Natural killer cell (primary cell): ENCODE measurements at regions not wholly inside any gene's neighbourhood (a gene's known extent, or its start where the extent isn't known, plus 50 kb on each side); places are given as distances from the start of the nearest gene placed in this dataset.

ENCODE experiments used
- ATAC-seq, 3 donors: fragments of 150-1000 bp in 2 of 3; fragments of 200-7000 bp in 1 of 3; cut with Tn5 transposase; 1 replicate in 1 of 3; 2 replicates in 2 of 3; pipeline ENCODE4 v1.10.0; 2021; ENCODE audit warnings: mild to moderate bottlenecking in 2 of 3, moderate library complexity in 2 of 3
- DNase-seq, 2 donors: peaks; one replicate each; pipeline versions ENCODE4 v3.0.0 to v3.0.0-alpha.2; 2013 to 2021; ENCODE audit warnings: mixed read lengths in 1 of 2
- H3K27ac ChIP-seq: one replicate; pipeline ENCODE4 v1.5.1; 2013; ENCODE audit warnings: mild to moderate bottlenecking, low read length
- H3K27me3 ChIP-seq: one replicate; pipeline ENCODE4 v1.6.1; 2013; ENCODE audit warnings: low read length; ENCODE audit not compliant: control insufficient read depth, insufficient read depth
- H3K36me3 ChIP-seq: one replicate; pipeline ENCODE4 v1.6.1; 2013; ENCODE audit warnings: low read length; ENCODE audit not compliant: control insufficient read depth, insufficient read depth
- H3K4me1 ChIP-seq: one replicate; pipeline ENCODE4 v1.6.1; 2013; ENCODE audit warnings: low read length; ENCODE audit not compliant: control insufficient read depth, insufficient read depth
- H3K4me3 ChIP-seq: one replicate; pipeline ENCODE4 v1.5.1; 2013; ENCODE audit warnings: low read length
- H3K9me3 ChIP-seq: one replicate; pipeline ENCODE4 v1.6.1; 2013; ENCODE audit warnings: low read length; ENCODE audit not compliant: control insufficient read depth, insufficient read depth
- H3K27ac Mint-ChIP-seq, 2 donors: one replicate each; pipeline ENCODE4 v1.8.0; 2022; ENCODE audit warnings: mild to moderate bottlenecking in 2 of 2, mixed read lengths in 2 of 2, moderate library complexity in 1 of 2
- H3K27me3 Mint-ChIP-seq, 2 donors: one replicate each; pipeline ENCODE4 v1.8.0; 2022; ENCODE audit warnings: low read depth in 2 of 2, mixed read lengths in 2 of 2
- H3K36me3 Mint-ChIP-seq: one replicate; pipeline ENCODE4 v1.8.0; 2022; ENCODE audit warnings: mixed read lengths
- H3K4me1 Mint-ChIP-seq, 2 donors: one replicate each; pipeline ENCODE4 v1.8.0; 2022; ENCODE audit warnings: mixed read lengths in 2 of 2
- H3K4me3 Mint-ChIP-seq: one replicate; pipeline ENCODE4 v1.8.0; 2022; ENCODE audit warnings: mild to moderate bottlenecking, moderate library complexity, mixed read lengths
- H3K9me3 Mint-ChIP-seq, 2 donors: one replicate each; pipeline ENCODE4 v1.8.0; 2022; ENCODE audit warnings: mixed read lengths in 2 of 2
- WGBS: methylation state at CpG from one replicate; pipeline ENCODE4 v1.1.7; 2013; ENCODE audit warnings: missing lambda C conversion rate; ENCODE audit not compliant: insufficient coverage; 5-methylcytosine and 5-hydroxymethylcytosine counted together
- intact Hi-C: fragments of 100-400 bp; cut with micrococcal nuclease; formaldehyde crosslinking; loops from one replicate; pipeline ENCODE4 v1.14.2; 2022
- TF ChIP-seq, protein P1 (sequence below): fragments of 200-600 bp; IDR thresholded peaks from one replicate; pipeline ENCODE4 v1.8.0; 2022; ENCODE audit warnings: antibody characterized with exemption

DNA sequence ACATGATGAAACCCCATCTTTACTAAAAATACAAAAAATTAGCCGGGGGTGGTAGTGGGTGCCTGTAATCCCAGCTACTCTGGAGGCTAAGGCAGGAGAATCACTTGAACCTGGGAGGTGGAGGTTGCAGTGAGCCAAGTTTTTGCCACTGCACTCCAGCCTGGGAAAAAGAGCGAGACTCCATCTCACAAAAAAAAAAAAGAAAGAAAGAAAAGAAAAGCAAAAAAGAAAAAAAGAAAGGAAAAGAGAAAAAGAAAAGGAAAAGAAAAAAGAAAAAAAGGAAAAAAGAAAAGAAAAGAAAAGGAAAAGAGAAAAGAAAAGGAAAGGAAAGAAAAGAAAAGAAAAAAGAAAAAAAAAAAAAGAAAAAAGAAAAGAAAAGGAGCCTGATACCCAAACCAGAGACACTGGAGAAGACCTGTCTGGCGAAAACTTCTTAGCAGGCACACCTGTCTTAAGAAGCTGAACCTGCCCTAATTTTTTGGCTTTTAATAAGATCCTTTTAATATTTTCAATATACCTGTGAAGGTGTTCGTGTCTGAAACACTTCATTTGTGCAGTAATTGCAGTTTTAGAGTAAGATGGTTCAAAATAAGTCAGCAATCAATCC lies 164.7 kb upstream of the IRX2 start:
- H3K36me3 ChIP-seq: no peaks in the 10 kb centered on the region
- TF ChIP-seq, protein P1, sequence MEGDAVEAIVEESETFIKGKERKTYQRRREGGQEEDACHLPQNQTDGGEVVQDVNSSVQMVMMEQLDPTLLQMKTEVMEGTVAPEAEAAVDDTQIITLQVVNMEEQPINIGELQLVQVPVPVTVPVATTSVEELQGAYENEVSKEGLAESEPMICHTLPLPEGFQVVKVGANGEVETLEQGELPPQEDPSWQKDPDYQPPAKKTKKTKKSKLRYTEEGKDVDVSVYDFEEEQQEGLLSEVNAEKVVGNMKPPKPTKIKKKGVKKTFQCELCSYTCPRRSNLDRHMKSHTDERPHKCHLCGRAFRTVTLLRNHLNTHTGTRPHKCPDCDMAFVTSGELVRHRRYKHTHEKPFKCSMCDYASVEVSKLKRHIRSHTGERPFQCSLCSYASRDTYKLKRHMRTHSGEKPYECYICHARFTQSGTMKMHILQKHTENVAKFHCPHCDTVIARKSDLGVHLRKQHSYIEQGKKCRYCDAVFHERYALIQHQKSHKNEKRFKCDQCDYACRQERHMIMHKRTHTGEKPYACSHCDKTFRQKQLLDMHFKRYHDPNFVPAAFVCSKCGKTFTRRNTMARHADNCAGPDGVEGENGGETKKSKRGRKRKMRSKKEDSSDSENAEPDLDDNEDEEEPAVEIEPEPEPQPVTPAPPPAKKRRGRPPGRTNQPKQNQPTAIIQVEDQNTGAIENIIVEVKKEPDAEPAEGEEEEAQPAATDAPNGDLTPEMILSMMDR: no peak
- DNase-seq: no peak
- ATAC-seq: no peak
- H3K27ac ChIP-seq: no peak overlapping the region
- no peaks in the 10 kb centered on the region for H3K27me3 ChIP-seq
- Mint-ChIP-seq H3K4me1 (no peaks in the 10 kb centered on the region), H3K27ac (no peak overlapping the region), H3K9me3 (peaks cover 9 to 11% of the 10 kb centered on the region in 2 donors), H3K36me3 (no peaks in the 10 kb centered on the region), H3K27me3 (peaks cover 0 to 2% of the 10 kb centered on the region in 2 donors), H3K4me3 (no peak overlapping the region)
- H3K4me3 ChIP-seq: no peak overlapping the region
- H3K4me1 ChIP-seq: no peaks in the 10 kb centered on the region
- H3K9me3 ChIP-seq: peaks cover 25% of the 10 kb centered on the region
- intact Hi-C loops: no loop called here
- 53% methylated on average over 2 of the region's 4 CpGs for WGBS

DNA sequence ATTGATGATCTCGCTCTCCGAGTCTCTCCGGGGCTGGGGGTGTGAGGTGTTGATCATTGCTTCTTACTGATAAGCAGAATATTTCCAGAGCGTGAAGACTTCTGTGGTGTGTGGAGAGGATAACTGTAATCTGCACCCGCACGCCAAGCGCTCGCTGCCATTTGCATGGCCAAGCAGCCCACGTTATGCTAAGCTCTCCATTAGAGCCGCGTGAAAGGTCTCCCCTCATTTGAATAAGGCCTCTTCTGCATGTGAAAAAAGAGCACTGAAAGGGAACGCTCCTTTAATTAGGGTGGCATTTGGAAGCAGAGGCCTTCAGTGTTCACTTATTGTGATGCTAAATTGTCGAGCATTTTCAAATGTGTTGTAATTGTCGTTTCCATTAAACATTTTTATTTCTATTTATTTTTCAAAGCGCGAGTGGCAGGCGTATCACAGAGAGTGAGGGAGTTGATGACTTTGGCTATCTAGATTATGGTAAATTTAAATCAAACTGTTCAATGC lies 163.6 kb upstream of the IRX2 start:
- H3K36me3 ChIP-seq: no peaks in the 10 kb centered on the region
- ATAC-seq (no peak), DNase-seq (no peak)
- Mint-ChIP-seq H3K27me3 (peaks cover 0 to 2% of the 10 kb centered on the region in 2 donors), H3K27ac (no peak overlapping the region), H3K4me3 (no peak overlapping the region), H3K4me1 (no peaks in the 10 kb centered on the region), H3K9me3 (peaks cover 7 to 11% of the 10 kb centered on the region in 2 donors), H3K36me3 (no peaks in the 10 kb centered on the region)
- no peaks in the 10 kb centered on the region for H3K4me1 ChIP-seq
- peaks cover 17% of the 10 kb centered on the region for H3K9me3 ChIP-seq
- H3K27me3 ChIP-seq: no peaks in the 10 kb centered on the region
- intact Hi-C loops: no loop called here
- TF ChIP-seq, protein P1: no peak
- H3K4me3 ChIP-seq: no peak overlapping the region
- WGBS: 25% methylated on average over 16 of the region's 17 CpGs
- H3K27ac ChIP-seq: no peak overlapping the region

DNA sequence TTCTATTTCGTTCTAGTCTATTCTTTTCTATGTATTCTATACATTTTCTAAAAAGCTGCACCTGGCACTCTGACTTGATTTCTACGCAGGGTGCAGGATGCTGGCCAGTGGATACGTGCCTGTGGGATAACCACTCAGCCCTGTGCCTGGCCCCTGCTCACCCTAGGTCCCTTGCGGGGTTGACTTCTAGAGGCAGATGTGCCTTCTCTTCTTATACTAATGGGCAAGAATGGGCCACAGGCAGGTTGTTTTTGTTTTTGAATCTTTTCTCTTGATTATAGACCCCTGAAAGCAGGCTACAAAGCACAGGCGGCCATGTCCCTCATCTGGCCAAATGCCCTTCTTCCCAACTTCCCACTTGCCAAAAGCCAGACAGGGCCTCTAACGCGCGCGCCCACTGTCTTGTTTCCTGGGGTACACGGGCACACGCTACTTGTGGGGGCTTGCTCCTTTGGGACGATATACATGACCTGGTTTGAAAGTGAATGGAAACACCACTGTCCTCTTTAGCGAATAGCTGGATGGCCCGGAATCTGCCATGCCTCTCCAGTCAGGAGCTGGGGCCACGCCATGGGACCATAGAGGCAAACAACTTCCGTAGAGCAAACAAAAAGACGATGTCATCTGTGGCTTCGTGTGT lies 162.7 kb upstream of the IRX2 start:
- Mint-ChIP-seq H3K4me1 (no peaks in the 10 kb centered on the region), H3K36me3 (no peaks in the 10 kb centered on the region), H3K27ac (no peak overlapping the region), H3K27me3 (peaks cover 0 to 2% of the 10 kb centered on the region in 2 donors), H3K9me3 (peaks cover 7 to 11% of the 10 kb centered on the region in 2 donors), H3K4me3 (no peak overlapping the region)
- no peaks in the 10 kb centered on the region for H3K27me3 ChIP-seq
- no peak overlapping the region for H3K27ac ChIP-seq
- DNase-seq: no peak
- no peak for ATAC-seq
- no peaks in the 10 kb centered on the region for H3K36me3 ChIP-seq
- WGBS: 93% methylated on average over 18 of the region's 18 CpGs
- no peaks in the 10 kb centered on the region for H3K4me1 ChIP-seq
- H3K9me3 ChIP-seq: peaks cover 15% of the 10 kb centered on the region
- no peak overlapping the region for H3K4me3 ChIP-seq
- TF ChIP-seq, protein P1: no peak
- intact Hi-C loops: no loop called here
